ENCODE measurements at regions not wholly inside any gene's neighbourhood (a gene's known extent, or its start where the extent isn't known, plus 50 kb on each side); places are given as distances from the start of the nearest gene placed in this dataset.

DNA sequence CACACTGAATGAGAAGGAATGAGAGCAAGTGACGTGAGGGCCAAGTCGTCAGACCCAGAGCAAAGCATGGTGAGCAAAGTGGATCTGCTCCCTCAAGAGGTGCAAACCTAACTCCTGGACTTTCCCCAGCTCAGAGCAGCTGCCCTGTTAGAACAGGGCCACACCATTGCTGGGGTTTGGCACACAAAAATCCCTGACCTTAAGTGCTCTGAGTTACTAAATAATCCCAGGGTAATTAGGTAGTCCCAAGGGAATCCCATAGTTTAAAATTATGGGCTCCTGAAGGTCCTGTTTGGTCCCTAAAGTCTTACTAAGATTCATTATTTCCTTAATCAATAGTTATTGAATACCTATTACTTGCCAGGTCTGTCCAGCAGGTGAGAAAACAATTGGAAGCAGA lies 165.1 kb upstream of the TNFAIP3 start (continued):
- TF ChIP-seq PHF8 (conservative IDR thresholded peaks at IDR 0.05; ENCODE audit: low read depth, low read length) = no peak
- no peak for TF ChIP-seq NRF1 (IDR thresholded peaks at IDR 0.05; ENCODE audit: low read depth, low read length)
- TF ChIP-seq CHD1 (IDR thresholded peaks at IDR 0.05; ENCODE audit: low read depth, low read length) = no peak
- TF ChIP-seq ASH2L (IDR thresholded peaks at IDR 0.05; ENCODE audit: low read length) = no peak
- no peak for TF ChIP-seq RAD21 (IDR thresholded peaks at IDR 0.05 in 1 of 2, conservative IDR thresholded peaks at IDR 0.05 in 1 of 2; ENCODE audit: low read depth in 2 of 2, low read length in 2 of 2)

All from H1 (cell line).